Epithelial cell of esophagus (primary cell): ENCODE measurements at regions not wholly inside any gene's neighbourhood (a gene's known extent, or its start where the extent isn't known, plus 50 kb on each side); places are given as distances from the start of the nearest gene placed in this dataset.

ENCODE experiments used
- DNase-seq: peaks from one replicate; pipeline ENCODE4 v3.0.0; 2010; ENCODE audit warnings: low read depth
- H3K4me3 ChIP-seq: 2 replicates; pipeline ENCODE4 v1.5.1; 2011; ENCODE audit warnings: mild to moderate bottlenecking, low read length, control low read depth
- CTCF ChIP-seq: IDR thresholded peaks from 2 replicates; pipeline ENCODE4 v1.5.1; 2011; ENCODE audit warnings: low read depth, mild to moderate bottlenecking, low read length, control low read depth, inconsistent platforms; ENCODE audit not compliant: insufficient read depth; ENCODE audit errors: missing control alignments

DNA sequence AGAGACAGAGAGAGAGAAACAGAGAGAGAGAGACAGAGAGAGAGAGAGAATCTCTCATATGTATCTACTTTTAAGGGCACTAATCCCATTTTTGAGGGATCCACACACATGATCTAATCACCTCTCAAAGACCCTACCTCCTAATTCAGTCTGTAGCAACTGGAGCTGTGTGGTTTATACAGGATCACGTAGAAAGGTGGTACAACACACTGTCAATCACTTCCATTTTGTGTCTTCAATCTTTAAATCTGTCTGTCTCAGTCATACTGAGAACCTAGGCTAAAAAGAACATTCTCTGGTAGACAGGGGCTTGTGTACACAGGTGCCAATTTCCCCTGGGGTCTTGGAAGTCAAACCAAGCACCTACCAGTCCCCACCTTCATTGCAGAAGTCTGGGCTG is 229.9 kb downstream of the TGFB2 start:
- TF ChIP-seq CTCF, result no peak
- no peak overlapping the region for H3K4me3 ChIP-seq
- DNase-seq, result no peak

DNA sequence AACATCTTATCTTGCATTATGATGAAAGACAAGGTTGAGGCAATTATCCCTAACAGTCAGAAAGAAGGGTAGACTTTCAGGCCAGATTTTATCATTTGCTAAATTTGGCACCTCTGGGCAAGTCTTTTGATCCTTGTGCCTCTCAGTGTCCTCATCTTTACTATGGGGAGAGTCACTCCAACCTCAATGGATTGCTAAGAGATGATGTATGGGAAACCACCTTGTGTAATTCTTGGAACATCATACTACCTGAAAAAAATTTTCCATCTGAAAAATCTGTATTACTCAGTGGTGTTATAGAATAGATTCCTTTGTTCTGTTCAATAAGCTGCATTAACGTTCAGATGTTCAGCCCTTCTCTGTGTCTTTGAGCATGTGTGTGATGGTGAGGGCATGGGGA is 230.7 kb downstream of the TGFB2 start:
- H3K4me3 ChIP-seq, result no peak overlapping the region
- no peak for DNase-seq
- no peak for TF ChIP-seq CTCF

DNA sequence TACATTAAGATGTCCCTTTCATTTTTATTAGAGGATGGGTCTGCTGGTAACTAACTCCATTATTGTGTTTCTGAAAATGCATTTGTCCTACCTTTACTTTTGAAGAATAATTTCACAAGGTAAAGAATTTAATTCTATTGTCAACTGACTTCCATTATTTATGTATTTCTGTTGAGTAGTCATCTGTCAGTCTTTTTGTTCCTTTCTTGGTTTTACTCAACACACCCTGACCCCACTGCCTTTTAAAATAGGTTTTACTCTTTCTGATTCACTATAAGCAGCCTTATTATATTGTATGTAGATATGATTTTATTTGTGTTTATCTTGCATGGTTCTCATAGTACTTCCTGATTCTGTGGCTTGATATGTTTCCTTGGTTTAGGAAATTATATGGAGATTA is 237.5 kb downstream of the TGFB2 start:
- no peak for DNase-seq
- H3K4me3 ChIP-seq, result no peak overlapping the region
- TF ChIP-seq CTCF, result no peak

DNA sequence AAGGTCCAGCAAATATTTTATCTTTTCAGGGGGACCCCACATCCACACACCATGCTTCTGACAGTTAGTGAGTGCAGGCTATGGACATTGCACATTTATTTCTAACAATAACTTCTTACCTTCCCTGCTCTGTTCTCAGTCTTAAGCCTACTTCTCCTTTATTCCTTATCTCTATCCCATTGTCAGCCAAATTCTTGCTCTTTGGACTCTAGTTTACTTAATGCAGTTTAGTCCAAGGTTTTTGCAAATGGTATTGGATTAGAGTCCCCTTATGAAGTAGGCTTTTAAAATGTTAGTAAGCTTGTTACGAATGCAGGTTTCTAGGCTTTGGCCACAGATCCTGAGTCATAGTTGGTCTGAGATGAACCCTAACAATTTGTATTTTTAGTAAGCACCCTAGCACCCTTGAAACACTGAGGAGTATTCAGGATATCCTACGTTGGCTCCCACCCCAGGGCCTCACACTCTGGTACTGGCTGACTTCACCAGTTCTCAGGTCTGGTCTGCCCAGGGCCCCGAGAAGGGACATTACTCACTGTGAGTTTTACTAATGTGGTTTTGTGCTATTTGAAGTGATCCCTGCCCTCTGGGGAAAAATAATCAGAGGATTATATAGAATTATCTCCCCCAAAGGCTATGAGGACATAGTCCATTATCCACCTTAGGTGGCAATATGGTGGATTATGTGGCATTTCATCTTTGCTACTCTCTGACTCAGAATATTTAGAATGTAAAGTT is 239.5 kb downstream of the TGFB2 start:
- H3K4me3 ChIP-seq, result no peak overlapping the region
- DNase-seq, result peak; percentile 53
- no peak for TF ChIP-seq CTCF

DNA sequence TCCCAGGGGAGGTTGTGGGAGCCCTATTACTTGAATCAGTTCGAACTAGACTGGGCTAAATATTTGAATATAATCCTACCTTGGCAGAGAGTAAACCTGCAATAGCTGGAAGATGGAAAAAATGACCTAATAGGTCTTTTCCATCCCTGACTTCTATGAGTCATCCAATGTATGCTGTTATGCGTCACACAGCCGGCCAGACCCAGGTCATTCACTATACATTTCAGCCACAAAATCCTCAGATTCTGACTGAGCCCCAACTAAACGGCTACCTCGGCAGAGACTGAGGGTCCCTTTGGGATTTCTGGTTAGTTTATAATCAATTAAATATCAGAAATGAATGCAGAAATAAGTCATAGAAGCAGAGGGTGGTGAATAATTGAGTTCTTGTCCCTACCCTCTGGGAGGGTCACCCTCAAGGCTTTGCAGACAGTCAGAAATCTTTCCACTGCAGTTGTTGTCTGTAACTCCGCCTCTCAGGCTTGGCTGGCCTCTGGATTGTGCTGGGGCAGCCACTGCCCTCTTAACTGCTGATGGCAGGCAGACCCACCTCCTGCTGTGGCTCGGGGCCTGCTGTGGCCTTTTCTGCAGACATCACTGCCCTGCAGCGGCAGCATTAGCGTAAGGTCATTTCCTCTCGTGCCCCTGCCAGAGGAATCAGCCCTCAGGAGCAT is 240.5 kb downstream of the TGFB2 start:
- no peak overlapping the region for H3K4me3 ChIP-seq
- DNase-seq, result peak; percentile 82
- TF ChIP-seq CTCF, result no peak

DNA sequence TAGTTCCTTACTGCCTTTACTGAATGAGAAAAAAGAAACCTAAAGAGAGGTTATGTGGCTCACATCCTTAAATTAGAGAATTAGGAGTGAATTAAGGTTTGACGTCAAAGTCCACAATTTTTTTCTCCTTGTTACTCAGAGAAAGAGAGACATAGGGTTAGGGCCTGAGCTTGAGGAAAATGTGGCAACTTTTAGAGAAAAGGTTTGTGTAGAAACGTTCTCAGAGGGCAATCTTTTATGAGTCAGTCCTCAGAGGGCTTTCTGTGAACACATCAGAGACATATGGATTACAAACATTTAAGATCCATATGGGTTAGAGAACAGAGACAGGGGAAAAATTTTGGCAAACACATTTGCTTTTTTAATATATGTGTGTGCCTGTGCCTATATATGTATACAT is 242.8 kb downstream of the TGFB2 start:
- no peak for DNase-seq
- TF ChIP-seq CTCF, result no peak
- H3K4me3 ChIP-seq, result no peak overlapping the region
